Sigmoid colon (tissue), 6 donors: ENCODE measurements at regions not wholly inside any gene's neighbourhood (a gene's known extent, or its start where the extent isn't known, plus 50 kb on each side); places are given as distances from the start of the nearest gene placed in this dataset.

ENCODE experiments used
- DNase-seq: peaks from one replicate; pipeline ENCODE4 v3.0.0-alpha.2; 2019
- H3K27ac ChIP-seq, 4 donors: fragments of 200-600 bp; sonication (generic); one replicate each; pipeline ENCODE4 v1.5.1; 2016 to 2019; ENCODE audit warnings: mild to moderate bottlenecking in 1 of 4
- H3K27me3 ChIP-seq, 3 donors: fragments of 200-600 bp; sonication (generic); one replicate each; pipeline ENCODE4 v1.5.1; 2019; ENCODE audit warnings: mild to moderate bottlenecking in 1 of 3
- H3K36me3 ChIP-seq, 4 donors: fragments of 200-600 bp; sonication (generic); one replicate each; pipeline ENCODE4 v1.5.1; 2016 to 2019
- H3K4me1 ChIP-seq, 4 donors: fragments of 200-600 bp; sonication (generic); one replicate each; pipeline ENCODE4 v1.5.1; 2017 to 2019
- H3K4me3 ChIP-seq, 4 donors: fragments of 200-600 bp; sonication (generic); one replicate each; pipeline ENCODE4 v1.5.1; 2017 to 2019; ENCODE audit warnings: mild to moderate bottlenecking in 2 of 4, moderate library complexity in 1 of 4
- H3K9me3 ChIP-seq, 4 donors: fragments of 200-600 bp in 3 of 4; sonication (generic) in 3 of 4; one replicate each; pipeline versions ENCODE4 v1.5.1 to v1.6.1; 2013 to 2019
- EP300 ChIP-seq, 4 donors: sonication (generic); formaldehyde crosslinking; IDR thresholded peaks; one replicate each; pipeline ENCODE4 v1.6.1; 2017; ENCODE audit warnings: antibody characterized with exemption in 4 of 4
- POLR2A ChIP-seq, 2 donors: fragments of 450-650 bp; IDR thresholded peaks; one replicate each; pipeline ENCODE4 v1.6.1; 2016; ENCODE audit warnings: antibody characterized with exemption in 2 of 2, mild to moderate bottlenecking in 2 of 2, moderate library complexity in 2 of 2
- POLR2AphosphoS5 ChIP-seq, 4 donors: sonication (generic); formaldehyde crosslinking; IDR thresholded peaks; one replicate each; pipeline ENCODE4 v1.6.1; 2017; ENCODE audit warnings: antibody characterized with exemption in 4 of 4
- WGBS, 2 donors: extraction: QIAGEN DNeasy Blood & Tissue Kit; methylation state at CpG; one replicate each; pipeline ENCODE4 v1.1.7; 2013; 5-methylcytosine and 5-hydroxymethylcytosine counted together
- intact Hi-C: fragments of 100-400 bp; cut with DNase I; formaldehyde crosslinking; loops from one replicate; pipeline ENCODE4 v1.15.1; 2023
- TF ChIP-seq, protein P1 (sequence below), 4 experiments: fragments of 450-650 bp in 3 of 4; fragments of 200-600 bp in 1 of 4; IDR thresholded peaks; one replicate each; pipeline ENCODE4 v1.5.1; 2016 to 2019; ENCODE audit warnings: antibody characterized with exemption in 4 of 4, mild to moderate bottlenecking in 3 of 4, moderate library complexity in 2 of 4
- donor health status: healthy with polysubstance abuse.
- donor health status: healthy.

DNA sequence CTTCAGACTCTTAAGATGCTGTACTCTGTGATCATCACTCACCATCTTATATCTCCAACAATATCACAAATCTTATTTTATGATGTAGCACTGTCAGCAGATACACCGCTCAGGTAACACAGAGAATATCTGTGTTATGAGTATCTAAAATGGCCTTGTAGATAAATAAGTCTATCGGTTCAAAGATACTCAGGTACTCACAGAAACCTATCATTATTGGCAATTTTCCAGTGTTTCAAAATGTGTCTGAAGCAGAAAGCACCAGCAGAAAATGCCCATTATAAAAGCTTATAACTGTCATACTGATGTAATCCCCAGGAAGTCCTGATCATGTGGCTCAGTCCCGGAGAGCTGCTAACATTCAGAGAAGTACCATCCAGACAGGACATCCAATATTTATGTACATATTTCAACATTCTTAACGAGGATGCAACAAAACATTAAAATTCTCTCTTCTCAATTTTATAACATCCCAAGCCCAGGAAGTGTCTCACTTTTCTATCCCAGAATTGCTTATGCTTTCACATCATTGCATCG is 190.7 kb upstream of the LMNTD1 start:
- intact Hi-C loops, result no loop called here
- Histone ChIP-seq H3K36me3 (no peaks in the 10 kb centered on the region), H3K9me3 (no peaks in the 10 kb centered on the region), H3K4me1 (no peaks in the 10 kb centered on the region), H3K4me3 (no peak overlapping the region), H3K27ac (no peak overlapping the region), H3K27me3 (no peaks in the 10 kb centered on the region)
- WGBS, 2 donors, result 76 to 78% methylated on average over 5 of the region's 5 CpGs
- TF ChIP-seq POLR2A (IDR thresholded peaks at IDR 0.05) (no peak), EP300 (IDR thresholded peaks at IDR 0.05) (no peak), POLR2AphosphoS5 (IDR thresholded peaks at IDR 0.05) (no peak)
- TF ChIP-seq, protein P1, sequence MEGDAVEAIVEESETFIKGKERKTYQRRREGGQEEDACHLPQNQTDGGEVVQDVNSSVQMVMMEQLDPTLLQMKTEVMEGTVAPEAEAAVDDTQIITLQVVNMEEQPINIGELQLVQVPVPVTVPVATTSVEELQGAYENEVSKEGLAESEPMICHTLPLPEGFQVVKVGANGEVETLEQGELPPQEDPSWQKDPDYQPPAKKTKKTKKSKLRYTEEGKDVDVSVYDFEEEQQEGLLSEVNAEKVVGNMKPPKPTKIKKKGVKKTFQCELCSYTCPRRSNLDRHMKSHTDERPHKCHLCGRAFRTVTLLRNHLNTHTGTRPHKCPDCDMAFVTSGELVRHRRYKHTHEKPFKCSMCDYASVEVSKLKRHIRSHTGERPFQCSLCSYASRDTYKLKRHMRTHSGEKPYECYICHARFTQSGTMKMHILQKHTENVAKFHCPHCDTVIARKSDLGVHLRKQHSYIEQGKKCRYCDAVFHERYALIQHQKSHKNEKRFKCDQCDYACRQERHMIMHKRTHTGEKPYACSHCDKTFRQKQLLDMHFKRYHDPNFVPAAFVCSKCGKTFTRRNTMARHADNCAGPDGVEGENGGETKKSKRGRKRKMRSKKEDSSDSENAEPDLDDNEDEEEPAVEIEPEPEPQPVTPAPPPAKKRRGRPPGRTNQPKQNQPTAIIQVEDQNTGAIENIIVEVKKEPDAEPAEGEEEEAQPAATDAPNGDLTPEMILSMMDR (IDR thresholded peaks at IDR 0.05), result no peak
- DNase-seq, result no peak

DNA sequence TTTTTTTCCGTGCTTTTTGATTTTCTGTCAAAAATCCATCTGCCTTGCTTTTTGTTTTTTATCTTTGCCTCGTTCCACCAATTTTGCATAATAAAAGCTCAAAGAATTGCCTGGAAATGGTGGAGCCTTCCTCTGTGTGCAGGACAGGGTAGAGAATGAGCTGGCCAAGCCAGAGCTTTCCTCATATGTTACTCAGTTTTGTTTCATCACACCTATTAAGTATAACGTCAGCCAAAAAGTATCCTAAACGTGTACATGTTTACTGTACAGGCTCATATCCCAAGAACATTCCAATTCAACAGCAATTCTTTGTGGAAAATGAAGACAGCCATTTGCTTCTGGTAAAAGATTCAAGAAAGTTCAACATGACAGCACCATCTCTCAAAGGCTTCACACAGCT is 191.2 kb upstream of the LMNTD1 start:
- intact Hi-C loops, result no loop called here
- no peak for DNase-seq
- H3K4me1 ChIP-seq, result no peaks in the 10 kb centered on the region

DNA sequence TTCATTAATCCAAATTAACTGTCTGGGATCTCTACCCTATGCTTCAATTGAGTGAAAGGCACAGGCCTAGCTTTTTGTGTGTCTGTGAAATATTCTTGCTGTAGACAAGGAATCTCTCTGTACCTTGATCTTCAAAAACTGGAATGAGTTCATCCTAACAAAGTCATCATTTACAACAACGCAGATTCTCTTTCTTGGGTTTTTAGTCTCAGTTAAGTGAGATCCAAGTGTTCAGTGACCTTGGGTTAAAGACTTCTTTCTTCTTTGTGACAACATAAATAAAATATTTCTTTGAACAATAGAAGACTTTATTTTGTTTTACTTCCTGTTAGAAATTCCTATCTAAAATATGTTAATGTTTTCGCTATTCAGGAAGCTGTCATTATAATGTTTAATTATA is 192.2 kb upstream of the LMNTD1 start:
- 85 to 87% methylated on average over 2 of the region's 2 CpGs for WGBS, 2 donors
- TF ChIP-seq, protein P1 (IDR thresholded peaks at IDR 0.05), result no peak
- TF ChIP-seq EP300 (IDR thresholded peaks at IDR 0.05) (no peak), POLR2A (IDR thresholded peaks at IDR 0.05) (no peak), POLR2AphosphoS5 (IDR thresholded peaks at IDR 0.05) (no peak)
- H3K4me3 ChIP-seq, result no peak overlapping the region
- no peaks in the 10 kb centered on the region for H3K9me3 ChIP-seq
- no peak for DNase-seq
- H3K27me3 ChIP-seq, result no peaks in the 10 kb centered on the region
- H3K27ac ChIP-seq, result no peak overlapping the region
- H3K4me1 ChIP-seq, result no peaks in the 10 kb centered on the region
- intact Hi-C loops, result no loop called here
- H3K36me3 ChIP-seq, result no peaks in the 10 kb centered on the region

More for the DNA sequence above, 191.2 kb upstream of the LMNTD1 start:
- 85 to 86% methylated on average over 4 of the region's 4 CpGs for WGBS, 2 donors
- H3K27me3 ChIP-seq, result no peaks in the 10 kb centered on the region
- no peak overlapping the region for H3K4me3 ChIP-seq
- H3K9me3 ChIP-seq, result no peaks in the 10 kb centered on the region
- no peaks in the 10 kb centered on the region for H3K36me3 ChIP-seq
- TF ChIP-seq EP300 (IDR thresholded peaks at IDR 0.05) (no peak), POLR2AphosphoS5 (IDR thresholded peaks at IDR 0.05) (no peak), POLR2A (IDR thresholded peaks at IDR 0.05) (no peak)
- no peak overlapping the region for H3K27ac ChIP-seq

DNA sequence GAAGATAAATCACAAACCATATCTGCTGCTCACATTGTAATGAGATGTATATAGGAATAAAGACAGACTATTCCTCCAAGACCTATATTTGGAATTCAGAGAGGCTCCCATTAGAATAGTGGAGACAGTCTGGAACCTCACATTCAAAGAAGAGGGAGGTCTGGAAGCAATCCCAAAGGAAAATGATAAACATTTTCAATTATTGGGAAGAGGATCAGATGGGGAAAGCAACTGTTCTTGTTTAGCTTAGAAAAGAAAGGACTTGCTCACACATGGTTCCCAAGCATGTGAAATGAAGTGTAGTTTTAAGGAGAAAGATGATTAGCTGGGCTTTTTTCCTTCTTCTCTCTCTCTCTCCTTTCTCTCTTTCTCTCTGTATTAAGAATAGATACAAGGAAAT is 193.0 kb upstream of the LMNTD1 start:
- Histone ChIP-seq H3K27ac (no peak overlapping the region), H3K9me3 (no peaks in the 10 kb centered on the region), H3K4me3 (no peak overlapping the region), H3K4me1 (no peaks in the 10 kb centered on the region), H3K27me3 (no peaks in the 10 kb centered on the region), H3K36me3 (no peaks in the 10 kb centered on the region)
- DNase-seq, result no peak
- TF ChIP-seq POLR2A (IDR thresholded peaks at IDR 0.05) (no peak), EP300 (IDR thresholded peaks at IDR 0.05) (no peak), POLR2AphosphoS5 (IDR thresholded peaks at IDR 0.05) (no peak)
- TF ChIP-seq, protein P1 (IDR thresholded peaks at IDR 0.05), result no peak
- intact Hi-C loops, result no loop called here

DNA sequence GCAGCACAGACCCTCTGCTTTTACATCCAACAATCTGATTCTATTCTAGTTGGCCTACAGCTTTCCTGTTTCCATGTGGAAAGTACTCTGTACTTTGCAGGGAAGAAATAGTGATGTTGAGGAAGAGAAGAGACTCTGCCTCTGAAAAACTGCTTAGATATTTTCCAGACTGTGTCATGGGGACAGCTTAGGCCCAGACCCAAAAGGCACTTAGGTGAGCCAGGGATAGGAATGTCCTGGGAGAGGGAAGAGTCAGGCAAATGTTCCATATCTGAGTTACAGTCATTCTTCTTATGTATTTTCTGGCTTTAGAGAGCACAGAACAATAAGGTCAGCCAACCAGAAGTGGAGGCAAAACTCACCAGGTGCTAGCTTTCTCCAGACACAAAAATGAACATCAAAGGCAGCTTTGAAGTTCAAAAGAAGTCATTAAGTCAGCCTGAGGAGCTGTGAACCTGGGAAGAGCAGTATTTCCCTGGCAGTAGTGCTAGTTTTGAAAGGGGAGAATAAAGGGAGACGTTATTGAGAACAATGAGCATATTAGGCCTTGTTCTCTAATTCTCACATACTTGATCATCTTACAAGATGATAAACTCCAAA is 199.7 kb upstream of the LMNTD1 start:
- Histone ChIP-seq H3K4me1 (no peaks in the 10 kb centered on the region), H3K27me3 (no peaks in the 10 kb centered on the region), H3K4me3 (no peak overlapping the region), H3K36me3 (no peaks in the 10 kb centered on the region), H3K27ac (no peak overlapping the region), H3K9me3 (no peaks in the 10 kb centered on the region)
- intact Hi-C loops, result no loop called here
- no peak for TF ChIP-seq POLR2A (IDR thresholded peaks at IDR 0.05)
- peak in 3 of 4 donors; percentile 42 to 89 (median 45) for TF ChIP-seq POLR2AphosphoS5 (IDR thresholded peaks at IDR 0.05)
- whole genome bisulfite sequencing, 2 donors, result 56 to 67% methylated on average over 1 of the region's 1 CpG
- no peak for DNase-seq
